AG04450 (cell line): ENCODE measurements at regions not wholly inside any gene's neighbourhood (a gene's known extent, or its start where the extent isn't known, plus 50 kb on each side); places are given as distances from the start of the nearest gene placed in this dataset.
"Not testable (repeated sequence)": the region's sequence is repeated elsewhere in the genome, so short reads cannot be mapped to it uniquely, and the experiment has no call there.

Experiments
- CTCF ChIA-PET: fragments of 300-600, 350-600 bp; formaldehyde crosslinking; extraction: SDS; loops from one replicate; lab custom pipeline; 2022; ENCODE audit warnings: antibody characterized with exemption, inconsistent platforms; lab: Charles Lee
- POLR2A ChIA-PET: fragments of 350-600 bp; formaldehyde crosslinking; extraction: SDS; loops from one replicate; lab custom pipeline; 2021; ENCODE audit warnings: antibody characterized with exemption, inconsistent platforms; lab: Yijun Ruan, JAX
- DNase-seq: peaks from one replicate; pipeline ENCODE4 v3.0.0-alpha.2; 2011; ENCODE audit warnings: low read depth, low spot score
- H3K27ac ChIP-seq: one replicate; pipeline ENCODE4 v1.5.1; 2012; ENCODE audit warnings: low read depth, low read length, control low read depth
- H3K27me3 ChIP-seq: one replicate; pipeline ENCODE4 v1.6.0; 2012; ENCODE audit warnings: low read length; ENCODE audit not compliant: control insufficient read depth, insufficient read depth
- H3K4me3 ChIP-seq: 2 replicates; pipeline ENCODE4 v1.5.1; 2011; ENCODE audit warnings: mild to moderate bottlenecking, low read depth, low read length, control low read depth
- H3K9me3 ChIP-seq: 2 replicates; pipeline ENCODE4 v1.5.1; 2012; ENCODE audit warnings: low read length; ENCODE audit not compliant: control insufficient read depth, insufficient read depth
- TF ChIP-seq, protein P1 (sequence below): IDR thresholded peaks from 2 replicates; pipeline ENCODE4 v1.5.1; 2011; ENCODE audit warnings: low read depth, low read length, control low read depth, inconsistent platforms

GRCh38 chr16:60611844-60612243 is 1424.4 kb downstream of the CDH8 start:
- H3K27me3 ChIP-seq, result no peaks in the 10 kb centered on the region
- CTCF ChIA-PET, result no interaction called here
- no peak for DNase-seq
- no peaks in the 10 kb centered on the region for H3K9me3 ChIP-seq
- TF ChIP-seq, protein P1, sequence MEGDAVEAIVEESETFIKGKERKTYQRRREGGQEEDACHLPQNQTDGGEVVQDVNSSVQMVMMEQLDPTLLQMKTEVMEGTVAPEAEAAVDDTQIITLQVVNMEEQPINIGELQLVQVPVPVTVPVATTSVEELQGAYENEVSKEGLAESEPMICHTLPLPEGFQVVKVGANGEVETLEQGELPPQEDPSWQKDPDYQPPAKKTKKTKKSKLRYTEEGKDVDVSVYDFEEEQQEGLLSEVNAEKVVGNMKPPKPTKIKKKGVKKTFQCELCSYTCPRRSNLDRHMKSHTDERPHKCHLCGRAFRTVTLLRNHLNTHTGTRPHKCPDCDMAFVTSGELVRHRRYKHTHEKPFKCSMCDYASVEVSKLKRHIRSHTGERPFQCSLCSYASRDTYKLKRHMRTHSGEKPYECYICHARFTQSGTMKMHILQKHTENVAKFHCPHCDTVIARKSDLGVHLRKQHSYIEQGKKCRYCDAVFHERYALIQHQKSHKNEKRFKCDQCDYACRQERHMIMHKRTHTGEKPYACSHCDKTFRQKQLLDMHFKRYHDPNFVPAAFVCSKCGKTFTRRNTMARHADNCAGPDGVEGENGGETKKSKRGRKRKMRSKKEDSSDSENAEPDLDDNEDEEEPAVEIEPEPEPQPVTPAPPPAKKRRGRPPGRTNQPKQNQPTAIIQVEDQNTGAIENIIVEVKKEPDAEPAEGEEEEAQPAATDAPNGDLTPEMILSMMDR, result no peak
- no peak overlapping the region for H3K4me3 ChIP-seq
- no peak overlapping the region for H3K27ac ChIP-seq
- POLR2A ChIA-PET, result no interaction called here

DNA sequence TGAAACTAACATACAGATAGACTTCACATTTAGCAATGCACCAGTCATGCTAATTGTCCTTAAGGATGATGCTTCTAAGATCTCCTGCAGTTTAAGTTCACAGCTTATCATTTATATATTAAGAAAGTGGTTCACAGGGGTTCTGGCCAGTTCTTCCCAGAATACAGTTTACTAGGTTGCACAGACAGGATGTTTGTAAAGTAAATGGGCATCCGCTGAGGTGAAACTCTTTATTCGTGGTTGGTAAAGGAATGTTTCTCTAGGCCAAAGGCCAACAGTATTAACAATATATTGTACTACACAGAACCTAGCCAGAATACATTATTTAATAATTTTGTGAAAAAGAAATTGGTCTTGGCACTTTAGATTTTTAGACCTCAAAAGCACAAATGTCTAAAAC is 1427.3 kb downstream of the CDH8 start:
- peaks cover 9% of the 10 kb centered on the region; the same call in 1 of the 2 replicates for H3K9me3 ChIP-seq
- TF ChIP-seq, protein P1, result no peak
- CTCF ChIA-PET, result no interaction called here
- DNase-seq, result no peak
- no peaks in the 10 kb centered on the region for H3K27me3 ChIP-seq
- POLR2A ChIA-PET, result no interaction called here
- H3K27ac ChIP-seq, result no peak overlapping the region
- no peak overlapping the region for H3K4me3 ChIP-seq

- CTCF ChIA-PET, H3K27me3 ChIP-seq, H3K9me3 ChIP-seq, POLR2A ChIA-PET, H3K27ac ChIP-seq, H3K4me3 ChIP-seq, DNase-seq: not testable (repeated sequence)
These were observed 1430.6 kb downstream of the CDH8 start for GRCh38 chr16:60605652-60606051.

- Histone ChIP-seq H3K27me3 (no peaks in the 10 kb centered on the region), H3K27ac (no peak overlapping the region), H3K4me3 (no peak overlapping the region), H3K9me3 (peaks cover 9% of the 10 kb centered on the region; the same call in 1 of the 2 replicates)
- DNase-seq, result no peak
- TF ChIP-seq, protein P1, result no peak
- ChIA-PET POLR2A (no interaction called here), CTCF (no interaction called here)
These were observed 1431.1 kb downstream of the CDH8 start for GRCh38 chr16:60605176-60605575.

DNA sequence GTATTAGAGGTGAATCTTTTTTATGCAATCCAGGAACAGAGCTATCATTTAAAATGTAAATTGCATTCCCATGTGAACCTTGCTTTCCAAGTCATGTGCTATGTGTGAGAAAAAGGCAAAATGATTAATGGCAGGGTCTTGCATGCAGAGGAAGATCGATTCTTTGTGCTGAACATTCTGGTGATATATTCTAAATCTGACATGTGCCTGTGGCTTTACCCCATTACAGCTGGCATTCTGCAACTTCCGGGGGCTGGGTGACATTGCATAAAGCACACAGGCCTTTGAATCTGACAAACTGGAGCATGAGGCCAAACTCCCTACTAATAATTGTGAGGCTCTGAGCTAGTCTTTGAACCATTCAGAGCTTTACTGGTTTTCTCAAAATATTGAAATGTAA is 1449.7 kb downstream of the CDH8 start:
- no peak for DNase-seq
- Histone ChIP-seq H3K27me3 (no peaks in the 10 kb centered on the region), H3K9me3 (peaks cover 3% of the 10 kb centered on the region; the same call in 1 of the 2 replicates), H3K27ac (no peak overlapping the region), H3K4me3 (no peak overlapping the region)
- ChIA-PET POLR2A (no interaction called here), CTCF (no interaction called here)
- TF ChIP-seq, protein P1, result no peak

DNA sequence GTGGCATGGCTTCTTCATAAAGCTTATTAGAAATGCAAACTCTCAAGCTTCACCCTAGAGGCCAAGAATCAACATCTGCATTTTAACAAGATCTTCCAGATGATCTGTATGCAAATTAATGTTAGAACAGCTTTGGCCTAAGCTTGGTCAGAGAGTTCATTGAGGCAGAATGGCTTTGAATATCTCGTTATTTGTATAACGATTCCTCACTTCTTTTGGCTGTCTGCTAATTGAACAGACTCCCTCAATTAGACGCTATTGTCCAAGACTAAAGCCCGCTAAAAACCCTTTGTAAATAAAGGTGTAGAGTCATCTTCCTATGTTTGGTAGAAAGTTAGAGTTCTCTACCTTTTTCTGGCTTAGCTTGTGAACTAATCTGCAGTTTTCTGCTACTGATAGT is 1453.7 kb downstream of the CDH8 start:
- no peak for DNase-seq
- TF ChIP-seq, protein P1, result no peak
- POLR2A ChIA-PET, result no interaction called here
- Histone ChIP-seq H3K4me3 (no peak overlapping the region), H3K9me3 (peaks cover 6% of the 10 kb centered on the region; the same call in 1 of the 2 replicates), H3K27me3 (no peaks in the 10 kb centered on the region), H3K27ac (no peak overlapping the region)
- CTCF ChIA-PET, result no interaction called here
